ENCODE measurements at regions not wholly inside any gene's neighbourhood (a gene's known extent, or its start where the extent isn't known, plus 50 kb on each side); places are given as distances from the start of the nearest gene placed in this dataset.

DNA sequence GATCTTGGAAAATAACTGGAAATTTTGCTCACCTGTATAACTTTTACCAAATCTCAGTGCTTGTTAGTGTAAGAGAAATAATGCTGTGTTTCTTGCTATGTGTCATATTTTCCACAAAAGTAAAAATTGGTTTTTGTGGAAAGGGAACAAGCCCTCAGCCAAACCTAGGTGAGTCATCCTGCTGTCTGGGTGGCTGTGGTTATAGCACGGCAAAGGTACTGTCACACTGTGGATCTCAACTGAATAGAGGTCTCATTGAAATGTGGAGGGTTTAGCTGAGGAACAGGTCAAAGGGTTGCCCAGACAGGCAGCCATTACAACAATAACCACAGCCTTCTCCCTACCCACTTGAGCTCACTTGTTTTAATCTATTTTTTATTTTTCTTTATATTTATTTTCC, 338.8 kb upstream of the DACH1 start:
- DNase-seq, result no peak

DNA sequence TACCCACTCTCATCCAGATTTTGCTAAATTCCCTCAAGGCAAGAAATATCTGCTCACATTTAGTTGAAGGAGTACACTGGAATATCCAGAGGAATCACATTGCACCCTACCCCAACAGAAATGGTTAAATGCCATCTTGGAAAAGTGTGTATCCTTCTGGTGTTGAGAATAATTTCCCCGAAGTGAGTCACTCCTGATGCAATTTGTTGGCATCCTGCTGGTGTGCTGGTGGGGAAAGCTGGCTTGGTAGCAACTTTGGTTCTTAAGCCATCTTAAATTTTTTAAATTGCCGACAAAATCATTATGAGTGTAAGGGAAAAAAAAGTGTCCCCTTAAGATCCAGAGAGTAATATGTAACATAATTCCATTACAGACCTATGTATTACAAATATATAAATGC, 337.3 kb upstream of the DACH1 start:
- no peak for DNase-seq

DNA sequence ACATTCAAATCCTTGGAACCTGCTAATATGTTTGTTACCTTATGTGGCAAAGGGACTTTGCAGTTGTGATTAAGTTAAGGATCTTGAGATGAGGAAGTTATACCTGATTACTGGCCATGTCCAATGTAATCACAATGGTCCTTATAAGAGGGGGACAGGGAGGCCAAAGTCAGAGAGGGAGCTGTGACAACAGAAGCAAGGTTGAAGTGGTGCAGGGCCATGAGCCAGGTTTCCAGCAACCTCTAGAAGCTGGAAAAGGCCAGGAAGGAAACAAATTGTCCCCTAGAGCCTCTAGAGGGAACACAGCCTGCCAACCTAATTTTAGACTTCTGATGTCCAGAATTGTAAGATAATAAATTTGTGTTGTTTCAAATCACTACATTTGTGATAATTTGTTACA, 334.7 kb upstream of the DACH1 start:
- DNase-seq, result no peak

DNA sequence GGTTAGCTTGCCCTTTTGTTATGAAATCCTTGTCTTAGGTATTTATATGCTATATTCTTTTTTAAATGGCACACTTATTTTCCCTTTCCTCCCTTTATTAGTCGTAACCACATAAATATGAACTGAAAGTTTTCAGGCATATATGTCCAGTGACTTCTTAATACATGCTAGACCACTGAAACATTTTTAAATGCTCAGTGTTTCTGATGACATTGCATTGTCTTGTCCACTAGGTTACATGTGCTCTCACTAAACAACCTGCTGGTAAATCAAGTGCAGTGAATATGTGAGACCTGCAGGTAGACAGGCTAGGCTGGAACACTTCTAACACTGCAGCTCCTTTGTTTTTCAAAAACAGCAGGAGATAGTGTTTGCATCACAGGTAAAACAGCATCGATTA, 332.6 kb upstream of the DACH1 start:
- no peak for DNase-seq

DNA sequence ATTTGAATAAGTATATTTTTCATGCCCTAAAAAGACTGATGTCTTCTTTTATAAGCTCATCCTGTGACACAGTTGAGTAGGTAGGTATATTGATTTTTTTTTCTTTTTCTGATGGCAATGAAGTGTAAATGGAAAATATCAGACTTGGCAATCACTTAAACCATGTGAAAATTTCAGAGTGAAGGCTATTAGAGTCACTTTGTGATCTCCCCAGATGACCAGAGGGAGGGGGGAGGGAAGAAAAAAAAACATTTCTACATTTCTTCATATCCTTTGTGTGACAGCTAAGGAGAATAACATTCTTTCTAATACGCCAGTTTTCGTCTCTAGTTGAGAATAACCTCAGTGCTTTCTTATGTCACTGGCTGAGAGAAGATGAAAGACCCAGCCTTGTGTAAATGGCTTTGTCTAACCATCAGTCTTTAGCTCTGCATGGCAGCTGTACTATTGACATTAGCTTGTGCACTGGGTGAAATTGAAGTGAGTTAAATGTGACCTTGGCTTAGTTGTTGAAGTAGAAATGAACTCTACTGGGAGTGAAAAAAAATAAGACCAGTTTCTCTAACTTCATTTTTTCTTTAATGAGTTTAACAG, 332.1 kb upstream of the DACH1 start:
- DNase-seq, result no peak

DNA sequence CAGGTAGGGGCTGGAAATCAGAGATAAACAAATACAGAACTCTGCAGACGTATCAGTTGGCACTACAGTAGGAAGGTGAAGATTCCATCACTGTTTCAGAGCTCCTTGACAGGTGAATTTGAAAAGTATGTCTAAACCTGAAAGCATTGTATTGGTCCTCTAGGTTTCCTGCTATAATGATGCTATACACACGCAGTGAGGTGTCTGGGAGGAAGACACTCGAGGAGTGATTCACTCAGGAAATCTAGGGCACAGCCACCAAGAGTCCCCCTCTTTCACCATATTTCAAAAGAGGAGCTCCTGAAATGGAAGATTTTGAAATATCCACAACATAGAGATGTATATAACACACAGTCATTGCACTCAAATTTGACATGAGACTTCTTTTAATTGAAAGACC, 331.0 kb upstream of the DACH1 start:
- no peak for DNase-seq

DNA sequence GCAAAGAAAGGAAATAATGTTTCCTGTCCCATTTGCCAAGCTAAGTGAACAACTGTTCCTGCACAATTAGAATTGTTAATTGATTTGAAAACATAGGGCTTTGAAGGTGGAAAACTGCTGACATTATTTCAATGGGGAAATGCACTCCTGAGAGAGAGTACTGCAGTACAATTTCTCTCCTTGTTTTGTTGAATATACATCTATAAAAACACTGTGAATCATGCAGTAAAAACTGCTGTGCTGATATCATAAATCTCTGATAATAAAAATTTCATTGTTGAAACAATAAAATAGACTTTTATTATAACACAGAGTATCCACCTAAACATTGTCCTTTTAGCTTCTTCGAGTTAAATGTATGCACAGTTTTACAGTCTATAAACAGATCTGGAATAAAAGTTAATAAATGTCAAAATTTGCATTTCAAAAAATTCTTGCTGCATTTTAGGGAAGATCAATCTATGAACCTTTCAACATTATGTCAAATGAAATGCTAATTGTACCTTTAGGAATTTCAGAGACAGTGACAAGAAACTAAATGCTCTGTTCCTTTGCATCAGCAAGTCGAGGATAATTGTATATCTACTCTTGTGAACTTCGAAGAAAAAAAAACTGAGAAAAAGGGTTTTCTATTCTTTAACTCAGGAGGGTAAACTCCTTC, 328.2 kb upstream of the DACH1 start:
- DNase-seq, result no peak

DNA sequence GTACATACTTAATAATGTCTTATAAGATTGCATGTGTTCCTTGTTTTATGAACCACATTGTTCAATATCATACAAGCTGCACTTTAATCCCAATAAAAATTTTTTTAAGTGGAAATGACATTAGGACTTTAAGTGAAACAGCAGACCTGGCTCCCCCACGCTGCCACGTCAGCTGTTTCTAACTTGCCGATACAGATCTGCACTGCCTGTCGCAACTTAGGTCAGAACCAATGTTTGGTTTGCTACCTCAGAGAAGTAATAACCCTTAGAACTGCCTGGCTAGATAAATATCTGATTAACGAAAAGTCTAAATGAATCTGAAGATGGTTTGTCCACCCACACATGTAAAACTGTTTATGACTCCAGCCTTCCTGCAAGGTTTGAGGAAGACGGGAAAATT, 327.5 kb upstream of the DACH1 start:
- DNase-seq, result no peak

DNA sequence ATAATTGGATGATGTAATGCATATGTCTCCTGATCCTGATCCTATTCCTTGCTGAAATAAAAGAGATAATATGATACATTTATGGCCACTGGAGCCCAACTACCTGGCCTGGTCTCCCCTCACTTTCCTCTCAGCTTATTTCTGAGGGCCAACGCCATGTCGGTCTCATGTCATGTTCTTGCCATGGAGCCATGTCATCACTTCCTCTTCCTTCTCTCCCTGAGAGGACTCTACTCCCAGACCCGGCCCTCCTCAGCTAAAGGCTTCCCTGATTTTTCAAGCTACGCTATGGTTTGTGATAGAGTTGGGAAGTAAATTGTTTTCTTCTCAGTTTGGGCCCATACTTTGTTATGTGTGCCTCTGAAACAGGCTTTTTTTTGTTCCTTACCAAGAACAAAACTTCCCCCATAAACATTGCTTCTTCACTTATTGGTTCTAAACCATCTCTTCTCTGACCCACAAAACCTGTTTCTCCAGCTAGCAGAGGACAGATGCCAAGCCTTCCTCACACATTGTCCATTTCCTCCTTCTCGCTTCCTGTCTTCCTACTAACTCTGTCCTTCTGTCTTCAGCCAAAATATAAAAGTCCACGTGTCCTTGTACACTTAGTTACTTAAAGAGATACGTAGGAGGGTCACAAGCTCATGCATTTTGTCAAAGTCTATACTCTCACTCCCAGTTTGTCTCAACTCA, 319.9 kb upstream of the DACH1 start:
- no peak for DNase-seq

DNA sequence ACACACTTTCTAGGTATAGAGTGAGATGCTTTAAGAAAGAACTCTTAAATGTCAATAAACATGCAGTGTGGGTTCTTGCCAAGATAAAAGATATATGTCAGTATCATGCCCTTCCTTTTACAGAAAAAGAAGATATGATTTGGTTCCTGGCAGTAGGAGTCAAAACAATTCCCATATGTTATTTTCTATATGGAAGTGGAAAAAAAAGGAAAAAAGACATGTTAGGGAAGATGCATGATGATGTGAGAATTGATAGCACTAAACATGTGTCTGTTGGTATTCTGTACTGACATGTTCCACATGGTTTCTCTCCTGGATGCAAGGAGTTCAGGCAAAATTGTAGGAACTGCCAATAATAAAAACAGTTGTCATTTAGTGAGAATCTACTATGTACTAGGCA, 318.8 kb upstream of the DACH1 start:
- no peak for DNase-seq

DNA sequence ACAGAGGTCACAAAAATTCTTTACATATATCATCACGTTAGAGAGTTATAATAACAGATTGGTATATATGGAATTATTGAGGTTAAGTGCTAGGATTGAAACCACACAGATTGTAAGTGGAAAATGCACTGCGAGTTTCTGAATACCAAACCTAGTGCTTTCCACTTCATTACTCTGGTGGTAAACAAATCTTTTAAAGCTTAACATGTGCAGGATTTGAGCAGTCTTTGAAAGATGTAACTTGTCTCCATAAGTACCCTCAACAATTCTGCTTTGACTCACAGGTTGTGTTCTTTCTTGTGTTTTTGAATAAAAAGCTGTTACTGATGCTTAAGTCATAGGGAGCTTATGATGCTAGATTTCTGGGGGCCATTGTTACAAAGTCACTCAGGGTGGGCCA, 314.7 kb upstream of the DACH1 start:
- DNase-seq, result no peak

DNA sequence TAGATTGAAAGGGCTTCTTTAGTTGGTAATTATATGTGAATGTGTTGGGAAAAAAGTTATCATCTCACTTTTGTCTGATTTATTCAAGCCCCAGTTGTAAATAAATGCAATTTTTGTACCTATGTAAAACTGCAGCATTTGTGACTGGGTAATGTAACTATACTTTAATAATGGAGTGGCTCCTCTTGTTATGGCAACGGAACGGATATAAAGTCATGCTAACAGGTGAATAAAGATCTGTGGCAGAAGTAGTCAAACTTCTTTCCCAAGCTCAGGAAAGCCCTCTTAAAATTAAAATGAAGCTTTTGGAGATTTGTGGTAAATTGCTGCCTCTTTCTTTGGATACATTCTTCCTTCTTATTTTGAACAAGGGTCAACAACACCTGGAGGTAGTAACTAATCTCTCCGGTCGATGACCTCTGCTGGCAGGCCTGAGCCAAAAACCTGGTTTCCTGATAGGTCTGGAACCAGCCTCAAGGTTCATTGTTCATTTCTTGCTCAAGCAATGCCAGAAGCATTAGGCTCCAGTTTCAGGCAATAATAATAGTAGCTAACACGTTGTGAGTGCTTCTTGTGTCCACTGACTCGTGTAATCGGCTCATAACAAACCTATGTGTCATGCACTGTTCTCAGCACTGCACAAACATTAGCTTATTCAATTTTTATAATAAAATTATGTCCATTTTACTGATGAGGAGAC, 313.4 kb upstream of the DACH1 start:
- DNase-seq, result no peak

DNA sequence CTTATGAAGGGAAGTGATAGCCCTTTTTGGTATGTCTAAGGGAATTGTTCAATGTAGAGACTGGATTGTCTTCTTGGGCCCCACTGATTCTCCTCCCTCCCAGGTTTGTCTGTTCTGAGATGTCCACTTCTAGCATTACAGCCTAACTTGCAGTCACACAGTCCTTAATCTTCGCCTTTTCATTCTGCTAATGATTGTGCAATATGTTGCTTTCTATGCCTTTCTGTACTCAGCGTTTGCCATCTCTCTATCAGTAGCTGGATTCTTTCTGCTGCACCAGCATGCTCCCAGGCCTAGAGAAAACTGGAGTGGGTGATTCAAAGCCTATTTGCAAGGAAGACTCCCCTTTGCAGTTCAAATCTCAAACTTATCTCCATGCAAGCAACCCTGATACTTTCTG, 307.5 kb upstream of the DACH1 start:
- DNase-seq, result no peak

DNA sequence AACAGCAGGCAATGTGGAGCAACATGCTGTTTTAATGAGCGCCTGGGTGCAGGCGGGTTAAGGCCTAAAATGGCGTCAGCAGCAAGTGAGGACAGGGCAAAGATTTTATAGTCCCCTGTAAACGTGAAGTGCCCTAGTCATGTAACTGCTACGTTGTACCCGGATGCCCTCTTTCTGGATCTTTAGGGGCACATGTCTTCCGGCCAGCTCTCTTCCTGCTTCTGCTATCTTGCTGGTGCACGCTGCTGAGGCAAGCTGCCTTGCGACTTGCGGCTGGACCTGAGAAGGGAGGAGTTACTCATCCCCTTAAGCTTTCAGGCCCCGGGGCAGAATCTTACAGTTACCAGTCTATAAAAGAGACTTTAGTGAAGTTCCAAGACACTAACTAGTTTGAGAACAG, 303.6 kb upstream of the DACH1 start:
- no peak for DNase-seq

DNA sequence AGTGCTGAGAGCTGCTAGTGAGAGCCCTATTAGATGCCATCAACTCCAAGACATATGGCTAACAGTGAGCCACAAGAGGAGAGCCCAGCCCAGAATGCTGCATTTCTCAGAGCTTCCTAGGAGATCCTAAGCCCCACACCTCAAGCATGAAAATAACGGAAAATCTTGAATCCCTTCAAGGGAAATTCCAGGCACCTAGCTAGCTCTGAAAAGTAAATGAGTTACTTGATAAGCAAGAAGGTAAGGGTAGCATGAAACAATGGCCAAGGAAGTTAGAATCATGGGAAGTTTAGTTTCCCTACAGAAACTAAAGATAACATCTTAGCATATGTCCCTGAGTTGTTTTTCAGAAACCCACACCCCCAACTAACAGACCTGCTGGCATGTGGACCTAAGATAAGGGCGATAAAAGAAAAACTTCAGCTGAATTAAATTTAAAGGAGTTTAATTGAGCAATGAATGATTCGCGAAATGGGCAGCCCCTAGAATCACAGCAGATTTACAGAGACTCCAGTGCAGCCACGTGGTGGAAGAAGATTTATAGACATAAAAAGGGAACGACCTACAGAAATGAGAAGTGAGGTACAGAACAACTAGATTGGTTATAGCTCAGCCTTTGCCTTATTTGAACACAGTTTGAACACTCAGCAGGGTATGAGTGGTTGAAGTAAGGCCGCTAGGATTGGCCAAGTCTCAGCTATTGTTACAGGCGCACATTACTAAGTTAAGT, 301.3 kb upstream of the DACH1 start:
- DNase-seq, result no peak

DNA sequence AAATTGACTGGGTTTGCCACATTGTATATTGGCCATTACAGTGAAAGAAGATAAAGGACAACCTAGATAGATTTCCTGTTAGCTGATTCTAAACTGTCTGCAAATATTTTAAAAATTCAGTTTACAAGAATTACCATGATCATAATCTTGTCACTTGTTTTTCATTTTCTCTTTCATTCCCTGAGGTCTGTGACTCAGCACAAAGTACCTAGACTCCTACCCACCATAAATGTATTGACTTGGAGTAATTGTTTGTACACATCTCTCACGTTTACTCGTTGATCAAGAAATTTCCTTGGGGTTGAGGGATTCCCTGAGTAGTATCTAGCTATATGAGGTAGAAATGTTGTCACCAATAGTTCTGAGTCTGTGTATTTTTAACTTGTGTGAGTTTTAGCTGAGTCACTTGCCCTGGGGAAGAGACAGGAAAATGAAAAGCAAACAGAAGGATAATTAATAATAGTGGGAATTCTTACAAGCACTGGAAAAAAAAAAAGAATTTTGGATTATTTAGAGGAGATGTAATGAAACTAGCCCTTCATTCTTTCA, 299.2 kb upstream of the DACH1 start:
- DNase-seq, result no peak

DNA sequence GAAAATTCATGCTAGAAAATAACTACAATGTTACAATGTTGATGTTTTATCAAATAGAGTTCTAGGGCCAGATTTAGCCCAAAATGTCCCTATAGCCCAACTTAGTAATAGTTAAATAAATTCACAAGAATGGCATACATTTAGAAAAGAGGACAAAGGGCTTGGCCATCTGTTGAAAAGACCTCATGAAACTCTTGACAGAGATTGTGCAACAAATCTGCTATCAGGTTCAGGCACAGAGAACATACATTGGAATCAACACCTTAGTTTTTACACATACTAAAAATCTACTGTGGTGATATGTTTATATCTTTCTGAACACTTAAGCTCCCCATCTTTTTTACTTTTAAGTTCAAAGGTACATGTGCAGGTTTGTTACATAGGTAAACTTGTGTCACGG, 298.3 kb upstream of the DACH1 start:
- no peak for DNase-seq

DNA sequence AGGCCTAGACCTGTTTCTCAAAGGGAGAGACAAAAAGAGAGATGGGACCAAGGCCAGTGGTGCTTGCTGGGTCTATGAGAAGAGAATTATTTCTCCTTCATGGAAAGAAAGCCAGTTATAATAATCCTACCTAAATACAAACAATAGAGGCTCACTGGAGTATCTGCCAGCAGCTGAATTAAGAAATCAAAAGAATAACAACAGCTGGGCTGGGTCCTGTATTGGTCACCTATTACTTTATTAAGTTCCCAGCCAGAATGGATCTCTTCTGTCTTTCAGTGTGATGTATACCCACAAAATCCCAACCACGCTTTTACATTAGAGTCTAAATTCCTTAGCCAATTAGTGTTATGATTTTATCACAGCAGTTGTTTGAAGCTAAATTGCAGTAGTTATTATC, 297.8 kb upstream of the DACH1 start:
- no peak for DNase-seq

DNA sequence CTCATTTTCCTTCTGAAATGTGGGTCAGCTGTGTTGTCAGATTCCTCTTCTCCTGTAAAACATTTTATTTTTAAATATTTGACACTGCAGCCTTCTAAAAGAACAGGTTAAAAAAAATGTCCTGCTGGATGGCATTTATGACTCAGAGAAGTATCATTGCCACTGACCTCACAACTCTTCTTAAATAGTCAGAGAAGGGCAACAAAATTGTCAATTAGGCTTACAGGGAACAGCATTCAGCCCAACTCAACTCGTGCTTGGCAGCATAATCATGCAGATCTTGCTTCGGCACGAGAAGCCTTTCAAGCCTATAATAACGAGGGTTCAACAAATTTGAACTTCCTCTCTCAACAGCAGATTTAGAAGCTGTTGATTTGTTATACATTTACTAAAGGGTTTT, 296.7 kb upstream of the DACH1 start:
- no peak for DNase-seq

DNA sequence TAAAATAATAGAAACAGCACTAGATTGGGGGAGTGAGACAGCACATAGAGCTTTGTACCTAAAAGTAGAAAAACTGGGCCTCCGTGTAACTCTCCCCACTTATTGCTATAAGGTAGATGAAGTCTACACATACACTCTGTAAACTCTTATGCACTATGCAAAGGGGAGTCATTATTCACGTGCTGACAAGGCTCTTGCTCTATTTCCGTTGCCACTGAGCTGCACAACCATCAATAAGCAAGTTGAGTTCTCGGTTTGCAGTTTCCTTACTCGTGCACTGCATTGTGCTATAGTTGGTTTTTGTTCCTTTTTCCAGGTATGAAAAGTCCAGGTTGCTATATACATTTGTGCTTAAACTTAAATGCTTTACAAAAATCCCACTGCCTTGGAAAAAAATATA, 294.0 kb upstream of the DACH1 start:
- DNase-seq, result no peak

DNA sequence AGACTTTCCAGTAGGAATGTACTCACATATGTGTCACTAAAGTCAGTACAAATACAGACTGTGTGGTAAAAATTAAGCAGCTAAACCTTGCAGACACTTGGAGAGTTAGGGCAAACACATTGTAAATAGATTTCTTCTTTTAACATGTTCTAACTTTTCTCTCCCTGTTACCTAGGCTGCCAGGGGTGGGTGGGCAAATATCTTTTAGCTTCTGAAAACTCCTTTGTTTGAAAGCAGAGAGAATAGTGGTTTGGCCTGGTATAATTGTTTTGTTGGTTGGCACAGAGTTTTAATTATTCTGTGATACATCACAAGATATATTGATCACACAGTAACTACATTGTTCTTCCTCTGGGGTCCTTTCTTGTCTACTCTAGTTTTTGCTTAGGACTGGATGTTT, 289.8 kb upstream of the DACH1 start:
- no peak for DNase-seq

DNA sequence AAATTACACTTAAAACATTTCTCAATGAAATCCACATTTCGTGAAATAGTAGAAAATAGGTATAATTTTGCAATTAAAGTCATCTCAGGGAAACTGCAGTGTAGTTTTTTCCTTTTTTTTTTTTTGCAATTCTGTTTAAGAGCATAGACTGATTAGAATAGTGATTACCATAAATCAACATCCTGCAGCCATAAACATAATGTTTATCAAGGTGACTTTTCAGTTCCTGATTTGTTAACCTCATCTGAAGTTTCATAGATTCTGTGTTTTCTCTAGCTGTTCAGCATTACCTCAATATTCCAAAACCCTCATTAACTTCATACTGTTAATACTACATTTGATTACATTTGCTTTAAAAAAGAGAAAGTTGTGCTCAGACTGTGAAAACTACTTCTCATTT, 286.3 kb upstream of the DACH1 start:
- DNase-seq, result no peak

DNA sequence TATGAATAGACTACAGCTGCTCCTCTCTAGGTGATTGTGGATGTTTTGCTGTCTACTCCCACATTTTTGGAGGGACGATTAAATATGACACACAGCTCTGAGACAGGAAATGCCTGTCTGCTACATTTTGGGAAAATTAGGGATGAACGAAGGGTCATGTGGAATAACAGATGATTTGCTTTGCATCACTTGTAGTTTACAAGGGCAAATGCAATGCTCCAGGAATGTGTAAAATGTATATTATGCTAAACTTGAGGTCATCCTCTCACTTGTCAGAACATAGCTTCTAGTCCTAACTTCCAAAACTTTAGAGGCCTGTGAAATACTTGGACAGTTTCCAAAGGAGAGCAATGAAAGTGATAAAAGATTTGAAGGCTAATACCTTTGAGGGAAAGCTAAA, 284.2 kb upstream of the DACH1 start:
- DNase-seq, result no peak

Measured in NCI-H1092 treated with DMSO at 0.1 percent for 48 hours (cell line).